Thyroid gland (tissue), 4 donors: ENCODE measurements at regions not wholly inside any gene's neighbourhood (a gene's known extent, or its start where the extent isn't known, plus 50 kb on each side); places are given as distances from the start of the nearest gene placed in this dataset.

ENCODE experiments used
- DNase-seq, 2 donors: peaks; one replicate each; pipeline ENCODE4 v3.0.0-alpha.2; 2019
- H3K27ac ChIP-seq, 3 donors: fragments of 200-600 bp; sonication (generic); 1 replicate in 2 of 3; 2 replicates in 1 of 3; pipeline ENCODE4 v1.5.1; 2016 to 2019; ENCODE audit warnings: mild to moderate bottlenecking in 1 of 3, moderate library complexity in 1 of 3
- H3K27me3 ChIP-seq: fragments of 200-600 bp; sonication (generic); one replicate; pipeline ENCODE4 v1.5.1; 2019
- H3K36me3 ChIP-seq, 2 donors: fragments of 200-600 bp; sonication (generic); one replicate each; pipeline ENCODE4 v1.5.1; 2016 to 2019
- H3K4me1 ChIP-seq, 2 donors: fragments of 200-600 bp; sonication (generic); one replicate each; pipeline ENCODE4 v1.5.1; 2017 to 2019
- H3K4me3 ChIP-seq, 3 donors: fragments of 200-600 bp; sonication (generic); replicated peaks in 1 of 3; 1 replicate in 2 of 3; 2 replicates in 1 of 3; pipeline ENCODE4 v1.5.1; 2016; ENCODE audit warnings: mild to moderate bottlenecking in 1 of 3
- H3K9me3 ChIP-seq: fragments of 200-600 bp; sonication (generic); one replicate; pipeline ENCODE4 v1.5.1; 2017
- POLR2A ChIP-seq, 2 donors: fragments of 450-650 bp; IDR thresholded peaks; one replicate each; pipeline ENCODE4 v1.6.1; 2017; ENCODE audit warnings: antibody characterized with exemption in 2 of 2, mild to moderate bottlenecking in 2 of 2, moderate library complexity in 1 of 2
- WGBS, 2 donors: methylation state at CpG; one replicate each; pipeline ENCODE4 v1.1.5; 2017; 5-methylcytosine and 5-hydroxymethylcytosine counted together
- intact Hi-C: fragments of 100-400 bp; cut with DNase I; formaldehyde crosslinking; loops from one replicate; pipeline ENCODE4 v1.15.1; 2023
- TF ChIP-seq, protein P1 (sequence below), 6 experiments: fragments of 200-600 bp in 3 of 6; fragments of 450-650 bp in 3 of 6; sonication (generic) in 3 of 6; IDR thresholded peaks; one replicate each; pipeline ENCODE4 v1.5.1; 2016 to 2019; ENCODE audit warnings: antibody characterized with exemption in 6 of 6, mild to moderate bottlenecking in 2 of 6, inconsistent platforms in 1 of 6, moderate library complexity in 1 of 6

DNA sequence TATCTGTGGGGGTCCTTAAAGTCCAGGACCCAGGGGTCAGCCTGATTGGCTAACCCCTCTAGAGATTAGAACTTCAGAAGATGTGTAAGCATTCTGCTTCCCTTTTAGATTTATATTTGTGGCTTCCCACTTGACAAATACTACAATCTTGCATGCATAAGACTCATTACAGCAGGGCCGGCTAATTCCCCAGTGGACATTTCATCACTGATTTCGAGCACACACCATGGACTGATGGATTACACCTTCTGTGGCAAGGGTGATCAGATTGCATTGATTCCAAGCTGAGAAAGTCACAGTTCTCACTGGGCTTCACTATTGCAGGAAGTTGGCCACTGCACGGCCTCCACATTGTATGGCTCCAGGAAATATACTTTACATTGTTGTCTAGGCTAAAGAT, 65.8 kb upstream of the DAPK1 start:
- TF ChIP-seq, protein P1, sequence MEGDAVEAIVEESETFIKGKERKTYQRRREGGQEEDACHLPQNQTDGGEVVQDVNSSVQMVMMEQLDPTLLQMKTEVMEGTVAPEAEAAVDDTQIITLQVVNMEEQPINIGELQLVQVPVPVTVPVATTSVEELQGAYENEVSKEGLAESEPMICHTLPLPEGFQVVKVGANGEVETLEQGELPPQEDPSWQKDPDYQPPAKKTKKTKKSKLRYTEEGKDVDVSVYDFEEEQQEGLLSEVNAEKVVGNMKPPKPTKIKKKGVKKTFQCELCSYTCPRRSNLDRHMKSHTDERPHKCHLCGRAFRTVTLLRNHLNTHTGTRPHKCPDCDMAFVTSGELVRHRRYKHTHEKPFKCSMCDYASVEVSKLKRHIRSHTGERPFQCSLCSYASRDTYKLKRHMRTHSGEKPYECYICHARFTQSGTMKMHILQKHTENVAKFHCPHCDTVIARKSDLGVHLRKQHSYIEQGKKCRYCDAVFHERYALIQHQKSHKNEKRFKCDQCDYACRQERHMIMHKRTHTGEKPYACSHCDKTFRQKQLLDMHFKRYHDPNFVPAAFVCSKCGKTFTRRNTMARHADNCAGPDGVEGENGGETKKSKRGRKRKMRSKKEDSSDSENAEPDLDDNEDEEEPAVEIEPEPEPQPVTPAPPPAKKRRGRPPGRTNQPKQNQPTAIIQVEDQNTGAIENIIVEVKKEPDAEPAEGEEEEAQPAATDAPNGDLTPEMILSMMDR (IDR thresholded peaks at IDR 0.05), result no peak
- no peak for TF ChIP-seq POLR2A (IDR thresholded peaks at IDR 0.05)
- no peaks in the 10 kb centered on the region for H3K4me1 ChIP-seq
- 78 to 96% methylated on average over 3 of the region's 3 CpGs for WGBS, 2 donors

DNA sequence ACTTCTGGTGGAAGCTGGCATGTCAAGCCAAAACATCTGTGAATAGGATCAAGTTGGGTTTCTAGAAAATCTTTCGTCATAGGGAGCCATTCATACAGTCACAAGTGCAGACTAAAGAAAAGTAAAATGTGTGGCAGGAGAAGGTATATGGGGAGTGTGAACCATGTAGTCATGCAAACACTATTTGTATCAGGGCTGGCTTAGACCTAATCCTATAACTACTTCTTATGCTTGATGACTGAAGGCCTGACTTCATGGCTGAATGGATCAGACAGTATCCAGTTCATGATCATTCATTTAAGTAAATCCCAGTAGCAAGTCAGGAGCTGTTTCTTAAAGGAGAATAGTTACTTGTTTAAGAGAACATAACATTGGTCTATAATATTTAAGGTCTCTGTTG, 63.8 kb upstream of the DAPK1 start:
- DNase-seq, result no peak
- Histone ChIP-seq H3K36me3 (no peaks in the 10 kb centered on the region), H3K4me1 (no peaks in the 10 kb centered on the region), H3K4me3 (no peak overlapping the region), H3K9me3 (no peaks in the 10 kb centered on the region), H3K27me3 (no peaks in the 10 kb centered on the region), H3K27ac (no peak overlapping the region)
- 95 to 98% methylated on average over 1 of the region's 1 CpG for WGBS, 2 donors
- TF ChIP-seq, protein P1 (IDR thresholded peaks at IDR 0.05), result no peak
- no peak for TF ChIP-seq POLR2A (IDR thresholded peaks at IDR 0.05)
- intact Hi-C loops, result no loop called here

More for the DNA sequence above, 65.8 kb upstream of the DAPK1 start:
- no peaks in the 10 kb centered on the region for H3K9me3 ChIP-seq
- DNase-seq, result no peak
- H3K4me3 ChIP-seq, result no peak overlapping the region
- no peak overlapping the region for H3K27ac ChIP-seq
- H3K27me3 ChIP-seq, result no peaks in the 10 kb centered on the region
- intact Hi-C loops, result no loop called here
- H3K36me3 ChIP-seq, result no peaks in the 10 kb centered on the region

DNA sequence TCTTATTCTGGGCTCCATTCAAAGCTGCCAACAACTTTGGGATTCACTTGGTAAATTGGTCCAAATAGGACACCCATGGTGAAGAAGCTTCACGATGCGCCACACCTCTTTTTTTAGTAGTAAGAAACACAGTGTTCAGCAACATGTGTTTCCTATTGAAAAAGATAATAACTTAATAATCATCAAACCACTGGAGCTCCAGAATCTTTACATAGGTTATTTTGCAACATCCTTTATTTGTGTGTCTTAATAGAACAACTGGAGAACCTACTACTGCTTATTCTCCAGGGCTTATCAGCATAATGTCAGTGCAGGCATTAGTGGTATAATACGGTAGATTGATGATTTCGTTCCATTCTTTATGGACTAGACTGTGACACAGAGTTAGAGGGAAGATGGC, 63.3 kb upstream of the DAPK1 start:
- intact Hi-C loops, result no loop called here
- H3K4me3 ChIP-seq, result no peak overlapping the region
- DNase-seq, result no peak
- no peaks in the 10 kb centered on the region for H3K27me3 ChIP-seq
- H3K36me3 ChIP-seq, result no peaks in the 10 kb centered on the region
- no peaks in the 10 kb centered on the region for H3K9me3 ChIP-seq
- 95% methylated on average over 4 of the region's 4 CpGs for WGBS, 2 donors
- TF ChIP-seq, protein P1 (IDR thresholded peaks at IDR 0.05), result no peak
- no peak for TF ChIP-seq POLR2A (IDR thresholded peaks at IDR 0.05)
- no peaks in the 10 kb centered on the region for H3K4me1 ChIP-seq
- H3K27ac ChIP-seq, result no peak overlapping the region

GRCh38 chr9:87435189-87435880, 62.3 kb upstream of the DAPK1 start:
- TF ChIP-seq POLR2A (IDR thresholded peaks at IDR 0.05), result no peak
- TF ChIP-seq, protein P1 (IDR thresholded peaks at IDR 0.05), result no peak
- DNase-seq, result peak in 1 of 2 donors; percentile 5
- WGBS, 2 donors, result 76 to 77% methylated on average over 6 of the region's 6 CpGs
- no peak overlapping the region for H3K4me3 ChIP-seq
- no peaks in the 10 kb centered on the region for H3K9me3 ChIP-seq
- H3K27me3 ChIP-seq, result no peaks in the 10 kb centered on the region
- H3K36me3 ChIP-seq, result no peaks in the 10 kb centered on the region
- H3K27ac ChIP-seq, result no peak overlapping the region
- no peaks in the 10 kb centered on the region for H3K4me1 ChIP-seq
- intact Hi-C loops, result no loop called here

DNA sequence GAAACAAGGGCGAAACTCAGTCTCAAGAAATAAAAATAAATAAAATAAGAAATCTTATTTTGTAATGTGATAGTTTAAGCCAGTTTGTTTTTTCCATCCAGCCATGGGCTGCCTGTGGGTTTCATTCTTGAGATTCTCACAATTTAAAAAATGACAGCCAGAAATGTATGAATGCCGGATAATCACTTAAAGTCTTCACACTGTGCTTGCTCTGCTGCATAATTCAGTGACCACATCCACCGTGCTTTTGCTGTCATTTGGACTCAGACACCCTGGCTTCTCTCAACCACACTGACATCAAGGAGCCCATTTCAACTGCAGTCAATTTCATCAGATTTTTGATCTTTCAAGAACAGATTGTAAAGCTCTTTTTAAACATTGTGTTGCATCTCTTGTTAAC, 61.0 kb upstream of the DAPK1 start:
- Histone ChIP-seq H3K27ac (no peak overlapping the region), H3K4me1 (no peaks in the 10 kb centered on the region), H3K36me3 (no peaks in the 10 kb centered on the region), H3K9me3 (no peaks in the 10 kb centered on the region), H3K4me3 (no peak overlapping the region), H3K27me3 (no peaks in the 10 kb centered on the region)
- intact Hi-C loops, result no loop called here
- DNase-seq, result no peak
- WGBS, 2 donors, result 84 to 86% methylated on average over 3 of the region's 3 CpGs
- TF ChIP-seq, protein P1 (IDR thresholded peaks at IDR 0.05), result no peak
- no peak for TF ChIP-seq POLR2A (IDR thresholded peaks at IDR 0.05)
